HG03103 (cell line): ENCODE measurements at regions not wholly inside any gene's neighbourhood (a gene's known extent, or its start where the extent isn't known, plus 50 kb on each side); places are given as distances from the start of the nearest gene placed in this dataset.

ENCODE experiments used
- ATAC-seq: cut with Tn5 transposase; IDR thresholded peaks from one replicate; pipeline ENCODE4 v1.9.1; 2021; ENCODE audit warnings: low read depth; ENCODE audit not compliant: unreplicated experiment

DNA sequence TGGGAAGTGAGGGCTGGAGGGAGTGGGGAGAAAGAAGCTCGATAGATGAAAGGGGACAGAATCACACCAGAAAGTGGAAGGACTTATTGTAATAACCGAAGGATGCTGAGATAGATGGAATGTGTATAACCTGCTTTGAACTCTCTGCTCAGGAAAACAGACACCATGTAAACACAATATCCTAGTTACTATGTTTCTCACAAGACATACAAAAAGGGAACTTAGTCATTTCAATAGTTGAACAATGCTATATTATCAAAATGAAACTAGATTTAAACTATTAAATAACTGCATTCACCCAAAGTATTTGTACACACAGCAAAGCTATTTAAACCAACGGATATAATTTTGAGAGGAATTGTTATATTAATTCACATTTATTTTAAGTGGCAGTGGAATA lies 108.3 kb upstream of the GADL1 start:
- ATAC-seq, result no peak

GRCh38 chr3:31004025-31004678 lies 109.7 kb upstream of the GADL1 start:
- no peak for ATAC-seq

GRCh38 chr3:31008994-31009393 lies 114.5 kb upstream of the GADL1 start:
- no peak for ATAC-seq

DNA sequence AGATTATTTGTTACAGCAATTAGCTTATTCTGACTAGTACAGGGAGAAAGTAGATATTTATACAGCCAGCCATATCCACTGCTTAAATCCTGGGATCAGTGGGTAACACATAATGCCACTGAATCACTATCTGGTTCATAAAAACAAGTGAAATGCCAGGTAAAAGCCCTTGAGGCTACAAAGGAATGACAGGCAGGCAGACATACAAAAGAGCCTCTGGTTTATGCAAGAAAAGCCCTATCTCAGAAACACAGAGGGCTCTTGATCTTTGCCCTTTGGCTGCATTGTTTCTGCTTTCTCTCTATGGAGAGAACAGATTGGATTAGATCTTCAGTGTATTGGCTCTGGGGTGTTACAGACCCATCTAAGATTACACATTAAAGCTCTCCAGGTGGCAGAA lies 115.4 kb upstream of the GADL1 start:
- ATAC-seq, result no peak

DNA sequence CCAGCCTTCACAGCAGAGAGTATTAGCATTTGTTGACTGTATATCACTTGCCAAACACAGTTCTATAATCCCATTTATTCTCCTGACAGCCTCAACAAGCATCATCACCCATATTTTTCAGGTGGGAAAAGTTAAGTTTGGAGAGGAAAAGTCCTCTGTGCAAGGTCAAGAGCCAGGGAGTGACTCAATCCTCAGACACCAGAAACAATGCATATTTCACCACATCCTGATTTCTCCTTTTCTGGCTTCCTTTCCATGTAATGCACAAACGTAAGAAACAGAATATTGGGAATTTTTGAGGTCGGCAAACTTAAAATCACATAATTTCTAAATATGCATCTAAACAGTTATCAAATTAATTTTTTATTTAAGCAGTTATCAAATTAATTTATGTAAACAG lies 116.0 kb upstream of the GADL1 start:
- ATAC-seq, result no peak

- ATAC-seq, result no peak
Observed at GRCh38 chr3:31011380-31011779, 116.9 kb upstream of the GADL1 start.

GRCh38 chr3:31013090-31013489 lies 118.6 kb upstream of the GADL1 start:
- ATAC-seq, result no peak

- no peak for ATAC-seq
Observed at GRCh38 chr3:31013843-31014242, 119.4 kb upstream of the GADL1 start.

DNA sequence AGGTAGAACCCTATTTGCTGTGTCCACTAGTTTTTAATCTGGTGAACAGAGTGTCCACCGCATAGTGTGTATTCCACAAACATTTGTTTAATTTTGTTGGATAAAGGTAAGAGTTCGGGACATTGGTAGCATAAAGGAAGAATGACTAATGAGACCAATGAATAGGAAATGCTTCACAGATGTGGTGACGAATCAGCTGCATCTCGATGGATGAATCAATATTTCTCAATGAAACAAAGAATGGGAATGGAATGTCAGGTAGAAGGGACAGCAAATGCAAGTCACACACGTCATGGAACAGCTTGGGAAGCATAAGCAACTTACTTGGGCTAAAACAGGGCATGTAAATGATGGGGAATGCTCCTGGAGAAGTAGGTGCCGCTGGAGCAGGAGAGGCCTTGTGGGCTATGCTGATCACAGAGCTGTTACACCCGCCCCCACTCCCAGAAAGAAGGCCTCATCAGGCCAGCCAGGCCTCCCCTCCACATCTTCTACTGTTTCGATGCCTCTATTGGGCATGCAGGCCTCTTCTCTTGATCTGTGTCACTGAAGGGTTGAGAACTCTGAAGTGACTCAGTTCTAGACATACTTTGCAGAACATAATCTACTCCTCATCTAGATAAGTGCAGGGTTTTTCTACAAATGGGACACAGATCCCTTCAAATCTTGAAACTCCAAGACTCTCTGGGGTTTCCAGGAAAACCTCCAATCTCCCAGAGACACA lies 120.0 kb upstream of the GADL1 start:
- no peak for ATAC-seq

DNA sequence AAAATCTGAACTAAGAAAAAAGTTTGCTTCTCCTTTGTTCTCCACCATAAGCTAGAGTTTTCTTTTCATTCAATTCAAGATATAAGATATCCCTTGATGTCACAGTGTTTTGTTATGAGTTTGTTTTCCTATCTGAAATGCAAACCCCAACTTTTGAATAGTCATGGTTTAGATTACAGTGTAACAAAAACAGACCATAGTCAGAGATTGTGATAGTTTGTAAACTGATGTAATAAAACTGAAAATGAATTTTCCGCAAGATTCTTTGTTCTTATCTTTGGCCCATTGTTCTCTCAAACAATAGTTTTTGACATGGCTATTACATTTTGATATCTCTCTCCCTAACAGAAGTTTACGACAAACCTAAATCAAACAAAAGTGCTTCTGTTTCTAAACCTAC lies 121.7 kb upstream of the GADL1 start:
- no peak for ATAC-seq

DNA sequence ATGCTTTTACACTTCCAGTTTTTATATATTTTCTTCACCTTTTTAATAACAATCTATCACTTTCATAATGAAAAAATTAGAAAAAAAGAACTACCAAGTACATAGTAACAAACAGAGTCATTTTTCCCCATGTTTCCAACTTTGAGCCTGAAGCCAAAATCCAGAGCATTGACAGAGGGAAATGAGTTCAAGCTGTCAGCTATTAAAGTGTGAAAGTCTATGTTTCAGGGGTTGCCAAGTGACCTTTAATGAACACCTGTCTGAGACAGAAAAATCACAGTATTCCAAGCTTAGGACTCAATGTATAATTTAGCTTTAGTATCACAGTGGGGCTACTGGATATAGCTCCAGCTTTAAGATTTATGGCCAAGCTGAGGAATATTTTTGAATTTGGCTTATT lies 128.3 kb upstream of the GADL1 start:
- no peak for ATAC-seq

DNA sequence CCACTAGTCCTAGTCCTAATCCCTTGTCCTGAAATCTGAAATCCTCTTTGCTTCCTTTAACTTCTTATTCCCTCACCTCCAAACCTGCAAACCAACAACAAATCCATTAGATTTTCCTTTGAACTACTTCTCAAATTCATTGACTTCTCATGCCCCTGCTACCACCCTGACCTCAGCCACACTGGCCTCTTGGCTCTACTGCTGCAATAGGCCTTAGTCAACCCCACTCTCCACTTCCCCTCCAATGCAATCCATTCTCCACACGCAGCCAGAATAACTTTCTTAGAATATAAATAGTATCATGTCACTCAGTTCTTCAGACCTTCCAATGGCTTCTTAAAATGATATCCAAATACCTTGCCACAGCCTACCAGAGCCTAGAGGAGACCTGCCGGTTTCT lies 131.1 kb upstream of the GADL1 start:
- no peak for ATAC-seq

GRCh38 chr3:31027191-31027761 lies 132.8 kb upstream of the GADL1 start:
- ATAC-seq, result no peak

GRCh38 chr3:31027914-31028313 lies 133.5 kb upstream of the GADL1 start:
- ATAC-seq, result no peak

DNA sequence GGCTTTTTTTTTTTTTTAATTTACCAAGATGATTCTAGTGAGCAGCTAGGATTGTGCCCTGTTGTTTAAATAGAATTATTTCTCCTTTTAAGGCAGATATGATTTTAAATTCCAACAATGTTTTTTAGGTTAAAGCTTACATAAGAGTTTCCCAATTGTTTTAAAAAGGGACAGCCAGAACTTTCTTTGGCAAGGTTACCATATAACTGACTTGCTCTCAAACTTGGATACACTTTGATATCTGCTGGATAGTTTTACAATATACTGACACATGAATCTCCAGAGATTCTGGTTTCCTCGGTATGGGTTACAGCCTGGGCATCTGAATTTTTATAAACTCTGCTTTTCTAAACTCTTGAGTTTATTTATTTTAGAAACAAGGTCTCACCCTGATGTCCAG lies 134.3 kb upstream of the GADL1 start:
- no peak for ATAC-seq

DNA sequence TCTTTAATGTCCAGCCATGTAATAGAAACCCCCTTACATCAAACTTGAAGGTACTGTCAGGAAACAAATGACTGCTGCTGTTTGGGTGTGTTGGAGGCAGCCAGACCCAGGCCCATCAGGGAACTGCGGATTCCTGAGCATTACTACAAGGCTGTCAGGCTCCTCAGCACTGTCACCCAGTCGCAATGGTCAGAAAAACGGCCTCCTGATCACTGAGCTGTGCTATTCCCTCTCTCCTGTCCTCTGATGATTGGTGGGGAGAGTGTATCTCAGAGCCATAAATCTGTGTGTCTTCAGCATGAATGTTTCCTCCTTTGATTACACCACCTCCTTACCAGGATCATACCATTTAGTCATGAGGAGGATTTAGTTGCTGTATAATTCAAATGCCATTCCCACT lies 135.2 kb upstream of the GADL1 start:
- ATAC-seq, result no peak

- ATAC-seq, result no peak
Observed at GRCh38 chr3:31035681-31036080, 141.2 kb upstream of the GADL1 start.

DNA sequence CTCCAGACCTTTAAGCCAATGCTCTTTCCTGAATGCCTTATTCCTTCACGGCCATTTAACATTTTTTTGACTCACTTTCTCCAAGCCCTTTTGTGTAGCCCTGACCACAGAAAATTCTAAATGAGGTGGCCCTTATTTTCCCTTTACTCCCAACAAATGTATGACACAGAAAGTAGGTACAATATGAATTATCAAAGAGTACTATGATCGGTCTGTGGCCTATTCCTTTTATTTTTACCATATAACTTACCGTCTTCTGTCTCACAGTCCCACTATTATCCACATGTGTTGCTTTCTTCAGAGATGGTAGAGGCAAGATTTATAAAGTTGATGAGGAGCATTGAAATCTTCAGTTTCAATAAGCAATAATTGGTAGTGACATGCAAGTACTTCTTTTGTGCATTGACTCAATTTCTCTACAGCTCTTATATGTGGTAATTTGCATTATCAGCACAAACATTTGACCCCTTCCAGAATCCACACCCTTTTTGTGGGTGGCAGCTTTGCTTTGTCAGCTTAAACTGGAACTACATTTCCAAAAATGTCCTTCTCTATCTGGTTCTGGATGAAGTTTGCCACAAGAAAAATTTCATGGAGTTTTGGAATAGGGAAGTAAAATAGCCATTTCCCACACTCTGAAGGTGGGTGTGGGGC lies 143.8 kb upstream of the GADL1 start:
- ATAC-seq, result no peak

- no peak for ATAC-seq
Observed at GRCh38 chr3:31039145-31039544, 144.7 kb upstream of the GADL1 start.

GRCh38 chr3:31041161-31041978 lies 146.9 kb upstream of the GADL1 start:
- ATAC-seq, result no peak
